Renal cortex interstitium (tissue), 11 donors: ENCODE measurements at regions not wholly inside any gene's neighbourhood (a gene's known extent, or its start where the extent isn't known, plus 50 kb on each side); places are given as distances from the start of the nearest gene placed in this dataset.

Experiments used
- DNase-seq, 11 donors: peaks; one replicate each; pipeline ENCODE4 v3.0.0-alpha.2; 2013; ENCODE audit warnings: low read depth in 9 of 11, low spot score in 4 of 11; ENCODE audit errors: extremely low read depth in 1 of 11

DNA sequence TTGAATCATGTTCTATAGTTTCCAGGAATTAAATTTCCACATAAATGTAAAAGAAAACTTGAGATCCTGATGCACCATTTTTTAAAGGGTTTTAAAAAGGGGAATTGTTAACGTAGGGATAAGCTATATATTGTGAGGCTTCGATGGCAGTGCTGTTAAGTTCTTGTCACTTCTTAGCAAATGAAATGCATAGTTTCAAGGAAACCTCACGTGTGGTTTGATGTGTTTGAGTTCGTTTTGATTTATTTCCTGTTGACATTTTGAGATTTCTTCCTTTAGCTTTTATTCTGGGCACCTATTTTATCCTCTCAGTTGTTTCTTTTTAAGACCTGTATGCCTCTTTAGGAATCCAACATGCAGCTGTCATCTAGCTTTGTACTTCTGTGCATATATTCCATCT, 301.0 kb downstream of the DOCK8 start:
- DNase-seq, result no peak

- DNase-seq, result no peak
Observed at GRCh38 chr9:517993-518392, 303.3 kb downstream of the DOCK8 start.

DNA sequence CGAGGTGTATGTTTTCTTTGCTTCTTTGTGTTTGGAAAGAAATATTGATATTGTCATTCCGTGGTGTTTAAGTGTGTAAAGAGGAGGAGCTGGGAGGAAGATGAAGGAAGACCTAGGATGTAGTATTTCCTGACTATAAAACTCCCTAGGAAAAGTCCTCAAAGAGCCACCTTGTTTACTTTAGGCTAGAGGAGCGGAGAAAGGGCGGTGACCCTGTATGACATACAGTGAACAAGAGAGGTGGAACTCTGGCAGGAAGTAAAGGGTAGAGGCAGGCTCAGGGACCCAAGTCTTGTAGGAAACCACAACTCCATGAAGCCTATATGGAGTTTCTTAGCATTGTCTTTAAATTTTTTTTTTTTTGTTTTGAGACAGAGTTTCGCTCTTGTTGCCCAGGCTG, 303.9 kb downstream of the DOCK8 start:
- no peak for DNase-seq

GRCh38 chr9:519579-519978, 304.9 kb downstream of the DOCK8 start:
- DNase-seq, result no peak

DNA sequence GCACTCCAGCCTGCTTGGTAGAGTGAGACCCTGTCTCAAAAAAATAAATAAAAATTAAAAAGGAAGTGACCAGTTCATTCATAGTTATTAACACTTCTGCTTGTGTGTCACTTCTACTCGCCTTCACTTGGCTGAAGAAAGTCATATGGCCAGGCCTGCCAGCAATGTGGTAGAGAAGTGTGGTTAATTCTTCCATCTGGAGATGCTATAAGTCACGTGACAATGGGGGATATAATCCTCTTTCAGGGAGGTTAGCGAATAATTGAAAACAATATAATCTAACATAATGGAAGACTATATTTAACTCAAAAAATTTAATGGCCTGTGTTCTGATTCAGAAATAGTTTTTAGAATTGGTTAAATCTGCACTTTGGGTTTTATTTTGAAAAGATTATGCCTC, 305.6 kb downstream of the DOCK8 start:
- DNase-seq, result no peak

DNA sequence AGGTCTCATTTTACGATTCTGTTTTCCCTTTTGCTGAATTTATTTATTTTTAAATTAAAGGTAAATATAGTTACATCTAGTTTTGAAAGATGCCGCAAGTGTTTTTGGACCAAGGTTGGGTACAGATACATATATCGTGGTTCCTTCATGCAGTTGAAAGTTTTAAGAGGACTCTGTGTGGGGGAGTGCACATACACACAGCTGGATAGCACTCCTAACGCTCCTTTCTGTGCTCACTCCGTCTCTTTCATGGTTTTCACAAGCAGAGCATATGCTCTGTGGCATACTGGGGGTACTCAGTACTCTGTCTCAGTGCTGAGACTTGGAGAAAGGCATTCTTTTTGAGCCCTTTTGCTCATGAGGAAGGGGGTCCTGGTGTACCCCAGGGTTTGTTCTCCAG, 307.5 kb downstream of the DOCK8 start:
- DNase-seq, result no peak

GRCh38 chr9:522658-523057, 308.0 kb downstream of the DOCK8 start:
- no peak for DNase-seq

GRCh38 chr9:523444-523843, 308.8 kb downstream of the DOCK8 start:
- DNase-seq, result no peak

- DNase-seq, result no peak
Observed at GRCh38 chr9:524008-524407, 309.3 kb downstream of the DOCK8 start.

DNA sequence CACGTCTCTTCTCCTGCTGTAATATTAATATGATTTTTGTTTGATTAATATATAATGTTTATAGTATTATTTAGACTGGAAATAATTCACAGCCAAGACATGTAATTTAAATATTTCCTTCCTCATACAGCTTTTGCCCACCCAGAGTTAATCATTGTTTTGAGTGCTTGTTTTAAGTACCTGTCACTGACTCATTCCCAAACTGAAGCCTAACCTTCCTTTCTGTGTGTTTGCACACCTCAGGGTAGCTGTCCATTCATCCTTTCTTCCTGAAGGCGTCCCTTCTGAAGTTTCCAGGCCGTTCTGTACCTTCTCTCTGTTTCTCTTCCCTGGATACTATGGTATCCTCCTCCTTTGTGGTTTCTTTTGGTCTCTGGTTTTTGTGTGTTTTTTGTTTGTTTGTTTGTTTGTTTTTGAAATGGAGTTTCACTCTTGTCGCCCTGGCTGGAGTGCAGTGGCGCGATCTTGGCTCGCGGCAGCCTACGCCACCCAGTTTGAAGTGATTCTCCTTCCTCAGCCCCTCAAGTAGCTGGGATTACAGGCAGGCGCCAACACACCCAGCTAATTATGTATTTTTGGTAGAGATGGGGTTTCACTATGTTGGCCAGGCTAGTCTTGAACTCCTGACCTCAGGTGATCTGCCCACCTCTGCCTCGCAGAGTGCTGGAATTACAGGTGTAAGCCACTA, 312.4 kb downstream of the DOCK8 start:
- no peak for DNase-seq

DNA sequence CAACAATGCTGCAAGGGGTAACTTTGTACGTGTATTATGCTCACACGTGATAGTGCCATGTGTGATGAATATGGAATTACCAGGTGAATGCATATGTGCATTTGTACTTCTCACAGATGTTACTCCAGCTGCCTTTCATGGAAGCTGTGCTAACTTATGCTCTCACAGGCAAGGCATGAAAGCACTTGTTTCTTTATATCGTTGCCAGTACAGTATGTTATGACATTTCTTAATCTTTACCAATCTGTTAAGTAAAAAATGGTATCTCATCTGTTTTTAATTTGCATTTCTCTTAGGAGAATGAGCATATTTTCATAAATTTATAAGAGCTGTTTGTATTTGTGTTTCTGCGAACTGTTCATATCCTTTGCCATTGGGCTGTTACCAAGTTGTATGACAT, 311.8 kb upstream of the DMRT1 start:
- DNase-seq, result no peak

DNA sequence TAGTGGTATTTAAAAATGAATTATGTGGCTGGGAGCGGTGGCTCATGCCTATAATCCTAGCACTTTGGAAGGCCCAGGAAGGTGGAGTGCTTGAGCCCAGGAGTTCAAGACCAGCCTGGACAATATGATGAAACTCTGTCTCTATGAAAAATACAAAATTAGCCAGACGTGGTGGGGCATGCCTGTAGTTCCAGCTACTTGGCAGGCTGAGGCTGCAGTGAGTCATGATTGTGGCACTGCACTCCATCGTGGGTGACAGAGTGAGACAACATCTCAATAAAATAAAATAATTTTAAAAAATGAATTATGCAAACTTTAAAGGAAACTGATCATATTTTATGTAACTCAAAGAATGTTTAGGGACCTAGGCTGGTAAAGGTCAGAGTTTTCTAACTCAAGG, 310.8 kb upstream of the DMRT1 start:
- no peak for DNase-seq

DNA sequence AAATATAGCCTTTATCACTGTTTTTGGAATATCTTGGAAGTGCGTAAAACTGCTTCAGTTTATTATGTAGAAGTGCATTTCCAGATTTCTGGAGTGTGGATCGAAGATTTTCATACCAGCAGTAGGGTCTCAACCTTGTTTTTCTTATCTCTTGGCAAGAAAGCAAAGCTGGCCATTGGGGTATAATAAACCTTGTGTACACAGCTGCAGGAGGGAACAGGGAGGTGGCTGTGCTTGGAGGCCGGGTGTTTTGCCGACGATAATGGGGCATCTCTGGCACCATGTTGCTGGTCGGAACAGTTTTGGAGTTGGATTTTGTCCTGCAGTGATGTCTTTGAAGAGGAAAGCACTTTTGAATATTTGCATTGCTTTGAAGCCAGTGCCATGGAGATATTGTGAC, 308.8 kb upstream of the DMRT1 start:
- no peak for DNase-seq

DNA sequence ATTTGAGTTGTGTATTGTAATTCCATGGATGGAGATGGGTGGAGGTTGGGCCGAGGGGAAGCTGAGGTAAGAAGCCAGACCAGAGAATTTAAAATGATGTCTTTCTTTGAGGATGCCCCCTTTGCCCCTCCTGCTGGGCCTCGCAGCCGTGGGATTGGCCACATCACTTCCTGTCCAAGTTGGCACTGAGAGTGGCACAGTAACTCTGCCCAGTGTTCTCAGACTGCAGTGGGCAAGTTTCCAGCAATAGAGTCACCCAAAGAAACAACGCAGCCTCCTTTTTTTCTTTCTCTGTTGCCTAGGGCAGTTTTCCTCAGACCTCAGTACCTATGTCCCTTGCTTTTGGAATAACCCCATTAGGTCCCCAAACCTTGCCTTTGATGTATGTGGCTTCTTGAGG, 306.6 kb upstream of the DMRT1 start:
- DNase-seq, result no peak

DNA sequence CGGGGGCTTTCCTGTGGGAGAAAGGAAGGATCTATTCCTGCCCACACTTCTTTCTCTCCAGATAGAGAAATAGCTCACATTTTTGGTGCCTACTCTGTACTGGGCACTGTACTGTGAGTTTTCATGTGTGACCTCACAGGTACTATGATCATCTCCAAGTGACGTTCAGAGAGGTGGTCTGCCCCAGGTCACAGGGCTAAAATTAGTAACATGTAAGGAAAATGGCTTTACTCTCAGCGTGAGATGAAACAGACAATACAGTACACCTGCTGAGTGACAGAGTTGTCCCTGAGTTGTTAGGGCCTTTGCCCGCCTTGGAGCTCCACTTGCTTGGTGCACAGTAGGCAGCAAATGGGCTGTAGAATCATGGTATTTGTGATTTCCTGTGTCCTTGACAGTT, 306.1 kb upstream of the DMRT1 start:
- no peak for DNase-seq

DNA sequence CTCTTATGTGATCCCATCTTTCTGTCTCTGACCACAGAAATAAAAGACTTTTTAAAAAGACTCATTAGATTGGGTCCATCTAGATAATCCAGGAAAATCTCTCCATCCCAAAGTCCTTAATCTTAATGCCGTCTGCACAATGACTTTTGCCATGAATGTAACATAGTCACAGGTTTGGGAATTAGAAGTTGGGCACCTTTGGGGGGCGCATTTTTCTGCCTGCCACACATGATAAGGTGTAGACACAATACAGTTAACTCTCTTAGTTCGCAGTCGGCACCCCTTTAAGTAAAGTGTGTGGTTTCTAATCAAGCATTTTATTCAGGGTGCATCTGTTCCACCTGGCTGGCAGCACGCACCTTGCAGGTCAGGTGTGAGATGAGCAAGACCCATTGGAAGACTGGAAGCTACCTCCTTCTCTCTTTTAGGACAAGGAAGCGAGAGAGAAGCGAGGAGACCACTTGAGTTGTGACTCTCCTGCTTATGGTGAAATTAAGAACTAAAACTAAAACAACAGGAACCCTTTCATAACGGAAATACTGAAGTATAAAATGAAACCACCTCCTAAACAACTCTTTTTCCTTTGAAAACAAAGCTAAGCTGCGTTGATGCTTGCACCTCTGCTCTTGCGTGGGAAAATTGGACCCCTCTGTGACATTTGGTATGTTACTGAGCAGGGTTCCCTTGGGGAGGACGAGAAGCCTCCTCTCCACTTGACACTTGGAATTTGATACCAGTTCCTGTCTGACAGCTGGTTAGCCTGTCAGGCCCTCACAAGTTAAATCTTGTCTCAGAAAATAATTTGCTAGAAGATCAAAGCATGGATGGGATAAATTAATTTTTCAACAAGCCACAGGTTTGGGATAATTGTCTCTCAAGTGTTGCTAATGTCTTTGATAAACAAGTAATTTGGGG, 304.6 kb upstream of the DMRT1 start:
- peak in 1 of 11 donors; percentile 42 for DNase-seq

DNA sequence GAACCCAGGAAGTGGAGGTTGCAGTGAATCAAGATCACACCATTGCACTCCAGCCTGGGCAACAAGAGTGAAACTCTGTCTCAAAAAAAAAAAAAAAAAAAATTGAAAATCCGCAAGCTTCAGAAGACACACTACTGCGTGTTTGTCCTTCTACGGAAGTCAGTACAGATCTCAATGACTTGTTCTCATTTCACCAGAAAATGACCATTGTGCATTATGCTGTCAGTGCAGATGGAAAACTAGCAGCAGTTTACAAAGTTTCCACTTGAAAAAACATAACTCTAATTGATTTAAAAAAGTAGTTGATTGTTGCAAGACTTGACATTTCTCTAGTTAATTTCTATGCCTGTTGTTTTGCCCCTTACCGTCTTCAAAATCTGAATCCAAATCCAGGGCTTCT, 298.0 kb upstream of the DMRT1 start:
- DNase-seq, result no peak

GRCh38 chr9:545480-545879, 296.0 kb upstream of the DMRT1 start:
- no peak for DNase-seq

- DNase-seq, result no peak
Observed at GRCh38 chr9:546235-546634, 295.3 kb upstream of the DMRT1 start.

- DNase-seq, result peak in 6 of 11 donors; percentile 55 to 70 (median 60)
Observed at GRCh38 chr9:546797-547223, 294.7 kb upstream of the DMRT1 start.

DNA sequence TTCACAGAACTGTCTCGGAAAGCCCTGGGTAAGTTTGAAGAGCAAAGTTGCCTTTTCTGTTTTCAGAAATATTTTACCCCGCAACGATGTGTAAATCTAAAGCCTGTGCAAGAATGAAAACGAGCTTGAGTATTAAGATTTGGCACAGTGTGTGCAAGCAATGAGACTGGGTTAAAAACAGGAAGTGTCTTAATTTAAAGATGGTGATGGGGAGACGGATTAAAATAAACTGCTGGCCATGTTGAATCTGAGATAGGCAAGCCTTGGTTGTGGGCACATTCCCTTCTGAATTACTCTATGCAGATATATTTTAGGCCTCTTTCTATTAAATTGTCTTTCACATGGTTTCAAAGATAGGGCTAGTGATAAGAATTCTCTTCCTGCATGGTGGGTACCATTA, 294.2 kb upstream of the DMRT1 start:
- DNase-seq, result no peak
